Ectodermal cell (in vitro differentiated cells): ENCODE measurements at regions not wholly inside any gene's neighbourhood (a gene's known extent, or its start where the extent isn't known, plus 50 kb on each side); places are given as distances from the start of the nearest gene placed in this dataset.

Experiments
- H3K27ac ChIP-seq: 2 replicates; pipeline ENCODE4 v1.7.0; 2013; ENCODE audit warnings: mild to moderate bottlenecking, low read depth, low read length; ENCODE audit not compliant: insufficient read depth, poor library complexity, severe bottlenecking
- H3K27me3 ChIP-seq: 2 replicates; pipeline ENCODE4 v1.7.0; 2013; ENCODE audit warnings: mild to moderate bottlenecking, low read length; ENCODE audit not compliant: insufficient read depth, control insufficient read depth, poor library complexity, severe bottlenecking
- H3K36me3 ChIP-seq: one replicate; pipeline ENCODE4 v1.7.0; 2013; ENCODE audit warnings: low read length; ENCODE audit not compliant: control insufficient read depth, insufficient read depth
- H3K4me1 ChIP-seq: one replicate; pipeline ENCODE4 v1.7.0; 2013; ENCODE audit warnings: low read length; ENCODE audit not compliant: control insufficient read depth, insufficient read depth
- H3K4me3 ChIP-seq: 2 replicates; pipeline ENCODE4 v1.7.0; 2013; ENCODE audit warnings: low read depth, low read length, control low read depth; ENCODE audit not compliant: insufficient read depth
- H3K9me3 ChIP-seq: 2 replicates; pipeline ENCODE4 v1.7.0; 2013; ENCODE audit warnings: mild to moderate bottlenecking, low read length, moderate library complexity; ENCODE audit not compliant: control insufficient read depth
- WGBS, 2 experiments: methylation state at CpG; one replicate each; pipeline ENCODE4 v1.1.7; 2013; ENCODE audit warnings: missing lambda C conversion rate in 2 of 2; 5-methylcytosine and 5-hydroxymethylcytosine counted together

- Histone ChIP-seq H3K27ac (no peak overlapping the region), H3K4me1 (peaks cover 4% of the 10 kb centered on the region), H3K4me3 (no peak overlapping the region), H3K27me3 (no peaks in the 10 kb centered on the region), H3K9me3 (no peaks in the 10 kb centered on the region), H3K36me3 (no peaks in the 10 kb centered on the region)
- 81% methylated on average over 9 of the region's 9 CpGs for WGBS, 2 experiments
Observed at GRCh38 chr15:77682564-77682963, 49.9 kb upstream of the LINGO1 start.
